Astrocyte (in vitro differentiated cells and primary cell): ENCODE measurements at regions not wholly inside any gene's neighbourhood (a gene's known extent, or its start where the extent isn't known, plus 50 kb on each side); places are given as distances from the start of the nearest gene placed in this dataset.

Experiments
- DNase-seq: peaks from one replicate; pipeline ENCODE4 v3.0.0-alpha.2; 2010; ENCODE audit warnings: low read depth
- FAIRE-seq: peaks from 2 replicates; lab custom pipeline; 2011; peaks lifted over from hg19 to GRCh38; lab: Jason Lieb, UNC
- H2AFZ ChIP-seq: 2 replicates; pipeline ENCODE4 v1.6.0; 2012; ENCODE audit warnings: low read depth, low read length, inconsistent platforms
- H3K27ac ChIP-seq: 2 replicates; pipeline ENCODE4 v1.5.1; 2011; ENCODE audit warnings: low read depth, low read length, inconsistent platforms
- H3K27me3 ChIP-seq: 2 replicates; pipeline ENCODE4 v1.6.0; 2011; ENCODE audit warnings: low read length, inconsistent platforms; ENCODE audit not compliant: insufficient read depth
- H3K36me3 ChIP-seq: 2 replicates; pipeline ENCODE4 v1.5.1; 2011; ENCODE audit warnings: low read length, inconsistent platforms; ENCODE audit not compliant: insufficient read depth
- H3K4me1 ChIP-seq: 2 replicates; pipeline ENCODE4 v1.5.1; 2011; ENCODE audit warnings: low read length, inconsistent platforms; ENCODE audit not compliant: insufficient read depth
- H3K4me2 ChIP-seq: 2 replicates; pipeline ENCODE4 v1.6.0; 2012; ENCODE audit warnings: low read length, inconsistent platforms
- H3K4me3 ChIP-seq: 2 replicates; pipeline ENCODE4 v1.5.1; 2011; ENCODE audit warnings: low read depth, mild to moderate bottlenecking, low read length, inconsistent platforms; ENCODE audit not compliant: insufficient read depth
- H3K79me2 ChIP-seq: 2 replicates; pipeline ENCODE4 v1.6.0; 2012; ENCODE audit warnings: mild to moderate bottlenecking, low read length, inconsistent platforms; ENCODE audit not compliant: insufficient read depth
- H3K9ac ChIP-seq: 2 replicates; pipeline ENCODE4 v1.6.0; 2012; ENCODE audit warnings: mild to moderate bottlenecking, low read length, inconsistent platforms
- H3K9me3 ChIP-seq: 2 replicates; pipeline ENCODE4 v1.5.1; 2012; ENCODE audit warnings: low read depth, mild to moderate bottlenecking, low read length, inconsistent platforms; ENCODE audit not compliant: insufficient read depth
- H4K20me1 ChIP-seq: 2 replicates; pipeline ENCODE4 v1.6.0; 2012; ENCODE audit warnings: low read length, inconsistent platforms; ENCODE audit not compliant: insufficient read depth
- H3K27ac Mint-ChIP-seq: one replicate; pipeline ENCODE4 v1.8.0; 2021; ENCODE audit warnings: mild to moderate bottlenecking, mixed read lengths; ENCODE audit not compliant: unreplicated experiment
- H3K27me3 Mint-ChIP-seq: one replicate; pipeline ENCODE4 v1.8.0; 2021; ENCODE audit warnings: low read depth, mixed read lengths; ENCODE audit not compliant: unreplicated experiment
- H3K36me3 Mint-ChIP-seq: one replicate; pipeline ENCODE4 v1.8.0; 2021; ENCODE audit warnings: low read depth, mixed read lengths; ENCODE audit not compliant: unreplicated experiment
- H3K4me1 Mint-ChIP-seq: one replicate; pipeline ENCODE4 v1.8.0; 2021; ENCODE audit warnings: low read depth, mixed read lengths; ENCODE audit not compliant: unreplicated experiment
- H3K4me3 Mint-ChIP-seq: one replicate; pipeline ENCODE4 v1.8.0; 2021; ENCODE audit warnings: mild to moderate bottlenecking, moderate library complexity, mixed read lengths; ENCODE audit not compliant: unreplicated experiment
- H3K9me3 Mint-ChIP-seq: one replicate; pipeline ENCODE4 v1.8.0; 2021; ENCODE audit warnings: mild to moderate bottlenecking, mixed read lengths; ENCODE audit not compliant: unreplicated experiment
- EZH2 ChIP-seq: IDR thresholded peaks from 2 replicates; pipeline ENCODE4 v1.6.1; 2012; ENCODE audit warnings: mild to moderate bottlenecking, low read length, inconsistent platforms; ENCODE audit not compliant: insufficient read depth
- TF ChIP-seq, protein P1 (sequence below): IDR thresholded peaks from 2 replicates; pipeline ENCODE4 v1.5.1; 2011; ENCODE audit warnings: low read depth, mild to moderate bottlenecking, inconsistent platforms, low read length, moderate library complexity; ENCODE audit not compliant: insufficient read depth

DNA sequence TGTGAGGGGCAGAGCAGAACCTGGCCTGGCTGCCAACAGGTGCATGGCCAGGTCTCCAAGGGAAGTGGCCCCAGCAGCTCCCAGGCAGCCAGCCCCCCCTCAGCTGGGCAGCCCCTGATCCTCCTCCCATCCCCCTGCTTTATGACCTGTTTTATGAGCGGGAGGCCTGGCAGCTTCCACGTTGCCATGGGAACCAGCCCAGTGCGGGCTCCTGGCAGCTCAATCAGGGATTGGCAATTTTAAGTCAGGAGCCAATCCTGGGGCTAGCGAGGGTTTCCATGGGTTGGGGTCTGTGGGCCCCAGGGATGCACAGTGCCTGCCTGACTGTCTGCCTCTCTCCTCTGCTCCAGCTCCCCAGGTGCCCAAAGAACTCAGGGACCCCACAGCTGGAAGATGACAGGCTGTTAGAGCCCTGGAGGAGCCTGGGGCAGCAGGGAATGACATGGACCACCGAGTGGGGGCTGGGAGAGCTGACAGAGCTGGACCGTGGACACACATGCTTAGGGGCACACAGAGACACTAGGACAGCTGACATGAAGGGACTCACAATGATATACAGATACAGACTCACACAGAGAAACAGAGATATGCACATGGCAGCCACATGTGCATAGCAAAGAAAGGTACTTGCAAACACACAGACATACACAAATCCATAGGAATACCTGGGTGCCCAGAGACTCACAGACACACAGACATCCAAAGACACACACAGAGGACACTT, 56.5 kb upstream of the SIRPA start:
- Histone ChIP-seq H3K79me2 (no peaks in the 10 kb centered on the region), H4K20me1 (no peaks in the 10 kb centered on the region), H3K4me3 (no peak overlapping the region), H3K27me3 (peaks cover 2% of the 10 kb centered on the region), H3K4me1 (peaks cover 6% of the 10 kb centered on the region), H3K27ac (no peak overlapping the region), H2AFZ (no peak overlapping the region), H3K9me3 (no peaks in the 10 kb centered on the region), H3K4me2 (no peak overlapping the region), H3K9ac (no peak overlapping the region), H3K36me3 (no peaks in the 10 kb centered on the region)
- Mint-ChIP-seq H3K27ac (no peak overlapping the region), H3K27me3 (peaks cover 26% of the 10 kb centered on the region), H3K4me1 (peaks cover 11% of the 10 kb centered on the region), H3K36me3 (no peaks in the 10 kb centered on the region), H3K9me3 (peaks cover 3% of the 10 kb centered on the region), H3K4me3 (no peak overlapping the region)
- no peak for TF ChIP-seq EZH2
- TF ChIP-seq, protein P1, sequence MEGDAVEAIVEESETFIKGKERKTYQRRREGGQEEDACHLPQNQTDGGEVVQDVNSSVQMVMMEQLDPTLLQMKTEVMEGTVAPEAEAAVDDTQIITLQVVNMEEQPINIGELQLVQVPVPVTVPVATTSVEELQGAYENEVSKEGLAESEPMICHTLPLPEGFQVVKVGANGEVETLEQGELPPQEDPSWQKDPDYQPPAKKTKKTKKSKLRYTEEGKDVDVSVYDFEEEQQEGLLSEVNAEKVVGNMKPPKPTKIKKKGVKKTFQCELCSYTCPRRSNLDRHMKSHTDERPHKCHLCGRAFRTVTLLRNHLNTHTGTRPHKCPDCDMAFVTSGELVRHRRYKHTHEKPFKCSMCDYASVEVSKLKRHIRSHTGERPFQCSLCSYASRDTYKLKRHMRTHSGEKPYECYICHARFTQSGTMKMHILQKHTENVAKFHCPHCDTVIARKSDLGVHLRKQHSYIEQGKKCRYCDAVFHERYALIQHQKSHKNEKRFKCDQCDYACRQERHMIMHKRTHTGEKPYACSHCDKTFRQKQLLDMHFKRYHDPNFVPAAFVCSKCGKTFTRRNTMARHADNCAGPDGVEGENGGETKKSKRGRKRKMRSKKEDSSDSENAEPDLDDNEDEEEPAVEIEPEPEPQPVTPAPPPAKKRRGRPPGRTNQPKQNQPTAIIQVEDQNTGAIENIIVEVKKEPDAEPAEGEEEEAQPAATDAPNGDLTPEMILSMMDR = no peak
- FAIRE-seq (no peak), DNase-seq (no peak)

DNA sequence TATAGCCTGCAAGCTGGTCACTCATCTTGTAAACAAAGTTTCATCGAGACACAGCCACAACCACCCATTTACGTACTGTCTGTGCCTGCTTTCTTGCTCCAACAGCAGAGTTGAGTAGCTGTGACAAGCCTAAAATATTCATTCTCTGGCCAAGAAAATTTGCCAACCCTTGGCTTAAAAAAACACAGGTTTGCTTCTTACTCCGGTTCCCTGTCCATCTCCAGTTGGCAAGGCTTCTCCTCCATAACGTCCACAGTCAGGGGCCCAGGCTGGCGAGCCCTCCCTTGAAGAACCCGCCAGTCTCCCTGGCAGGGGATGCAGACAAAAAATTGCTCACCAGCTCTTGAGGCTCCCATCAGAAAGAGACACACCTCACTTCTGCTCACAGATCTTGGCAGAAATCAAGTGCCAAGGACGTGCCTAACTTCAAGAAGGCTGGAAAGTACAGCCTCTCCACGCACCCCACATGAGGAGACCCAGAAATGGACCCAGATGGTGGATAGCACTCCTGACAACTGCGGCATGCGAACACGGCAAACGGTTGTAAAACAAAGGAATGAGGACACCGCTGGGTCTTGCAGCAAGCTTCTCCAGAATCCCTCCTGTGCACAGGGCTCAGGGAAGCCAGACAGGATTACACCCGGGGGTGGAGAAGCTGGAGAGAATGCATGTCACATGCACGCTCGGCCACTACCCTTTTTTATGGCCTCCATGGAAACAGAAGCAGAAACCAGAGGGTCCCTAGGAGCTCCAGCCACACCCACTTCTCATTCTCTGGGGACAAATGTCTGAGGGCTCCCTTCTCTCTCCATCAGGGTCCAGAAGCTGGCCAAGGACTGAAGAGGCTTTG, 59.8 kb upstream of the SIRPA start:
- no peaks in the 10 kb centered on the region for H3K9me3 ChIP-seq
- DNase-seq = no peak
- H3K36me3 ChIP-seq = no peaks in the 10 kb centered on the region
- no peaks in the 10 kb centered on the region for H4K20me1 ChIP-seq
- peaks cover 34% of the 10 kb centered on the region for H3K27me3 Mint-ChIP-seq
- TF ChIP-seq, protein P1 = no peak
- no peak for TF ChIP-seq EZH2
- peaks cover 9% of the 10 kb centered on the region for H3K4me1 Mint-ChIP-seq
- no peak overlapping the region for H3K4me3 Mint-ChIP-seq
- H3K4me1 ChIP-seq = peaks cover 4% of the 10 kb centered on the region
- no peaks in the 10 kb centered on the region for H3K36me3 Mint-ChIP-seq
- H3K4me2 ChIP-seq = no peak overlapping the region
- H3K9ac ChIP-seq = no peak overlapping the region
- no peak for FAIRE-seq
- H3K4me3 ChIP-seq = no peak overlapping the region
- no peak overlapping the region for H3K27ac Mint-ChIP-seq
- H2AFZ ChIP-seq = no peak overlapping the region
- H3K9me3 Mint-ChIP-seq = peaks cover 5% of the 10 kb centered on the region
- peaks cover 2% of the 10 kb centered on the region for H3K27me3 ChIP-seq
- H3K79me2 ChIP-seq = no peaks in the 10 kb centered on the region
- no peak overlapping the region for H3K27ac ChIP-seq
